Coronary artery (tissue), 2 donors: ENCODE measurements at regions not wholly inside any gene's neighbourhood (a gene's known extent, or its start where the extent isn't known, plus 50 kb on each side); places are given as distances from the start of the nearest gene placed in this dataset.
A peak's percentile ranks its signal among the peaks of the same experiment; 100 is the strongest.

ENCODE experiments used
- DNase-seq: peaks from one replicate; pipeline ENCODE4 v3.0.0-alpha.2; 2017; ENCODE audit warnings: low spot score
- H3K27ac ChIP-seq, 2 donors: fragments of 200-600 bp; sonication (generic); one replicate each; pipeline ENCODE4 v1.5.1; 2016 to 2019
- H3K4me3 ChIP-seq: fragments of 200-600 bp; sonication (generic); 2 replicates; pipeline ENCODE4 v1.5.1; 2016; ENCODE audit warnings: mild to moderate bottlenecking, moderate library complexity
- TF ChIP-seq, protein P1 (sequence below): fragments of 200-600 bp; sonication (generic); IDR thresholded peaks from one replicate; pipeline ENCODE4 v1.5.1; 2019; ENCODE audit warnings: antibody characterized with exemption

DNA sequence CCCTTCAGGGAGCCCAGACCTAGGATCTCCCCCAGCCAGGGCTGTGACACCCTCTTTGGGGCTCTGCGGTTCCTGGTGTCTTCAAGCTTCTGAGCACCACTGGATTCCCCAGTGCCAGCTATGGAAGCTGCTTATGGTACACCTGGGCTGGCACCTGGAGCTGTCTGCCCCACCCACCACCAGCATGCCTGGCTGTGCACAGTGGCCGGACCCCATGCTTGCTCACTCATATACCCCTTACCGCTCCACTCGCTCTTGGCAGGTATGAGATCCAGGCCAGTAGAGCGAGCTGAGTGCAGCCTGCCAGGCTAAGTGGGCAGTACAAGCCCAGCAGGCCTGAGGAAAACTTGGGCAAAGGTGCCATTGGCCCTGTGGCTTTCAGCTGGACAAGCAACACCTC, 114.0 kb downstream of the DACT1 start:
- no peak for DNase-seq
- TF ChIP-seq, protein P1, sequence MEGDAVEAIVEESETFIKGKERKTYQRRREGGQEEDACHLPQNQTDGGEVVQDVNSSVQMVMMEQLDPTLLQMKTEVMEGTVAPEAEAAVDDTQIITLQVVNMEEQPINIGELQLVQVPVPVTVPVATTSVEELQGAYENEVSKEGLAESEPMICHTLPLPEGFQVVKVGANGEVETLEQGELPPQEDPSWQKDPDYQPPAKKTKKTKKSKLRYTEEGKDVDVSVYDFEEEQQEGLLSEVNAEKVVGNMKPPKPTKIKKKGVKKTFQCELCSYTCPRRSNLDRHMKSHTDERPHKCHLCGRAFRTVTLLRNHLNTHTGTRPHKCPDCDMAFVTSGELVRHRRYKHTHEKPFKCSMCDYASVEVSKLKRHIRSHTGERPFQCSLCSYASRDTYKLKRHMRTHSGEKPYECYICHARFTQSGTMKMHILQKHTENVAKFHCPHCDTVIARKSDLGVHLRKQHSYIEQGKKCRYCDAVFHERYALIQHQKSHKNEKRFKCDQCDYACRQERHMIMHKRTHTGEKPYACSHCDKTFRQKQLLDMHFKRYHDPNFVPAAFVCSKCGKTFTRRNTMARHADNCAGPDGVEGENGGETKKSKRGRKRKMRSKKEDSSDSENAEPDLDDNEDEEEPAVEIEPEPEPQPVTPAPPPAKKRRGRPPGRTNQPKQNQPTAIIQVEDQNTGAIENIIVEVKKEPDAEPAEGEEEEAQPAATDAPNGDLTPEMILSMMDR, result no peak
- H3K27ac ChIP-seq, result peak overlapping the region in 1 of 2 donors; percentile 2

GRCh38 chr14:58752289-58752688, 114.5 kb downstream of the DACT1 start:
- peak overlapping the region in 1 of 2 donors; percentile 69 for H3K27ac ChIP-seq
- H3K4me3 ChIP-seq, result peak overlapping the region; percentile 35
- DNase-seq, result no peak

More for the DNA sequence above, 114.0 kb downstream of the DACT1 start:
- H3K4me3 ChIP-seq, result no peak overlapping the region

GRCh38 chr14:58752771-58753201, 115.0 kb downstream of the DACT1 start:
- peak; percentile 80 for DNase-seq
- Histone ChIP-seq H3K4me3 (peak overlapping the region; percentile 35), H3K27ac (peak overlapping the region in 1 of 2 donors; percentile 69)
- TF ChIP-seq, protein P1, result no peak

More at GRCh38 chr14:58752289-58752688, 114.5 kb downstream of the DACT1 start:
- TF ChIP-seq, protein P1, result no peak

- no peak for DNase-seq
- Histone ChIP-seq H3K4me3 (no peak overlapping the region), H3K27ac (peak overlapping the region in 1 of 2 donors; percentile 6)
- TF ChIP-seq, protein P1, result no peak
These were observed 117.5 kb downstream of the DACT1 start for GRCh38 chr14:58755031-58755925.

- DNase-seq, result no peak
- H3K27ac ChIP-seq, result no peak overlapping the region
- TF ChIP-seq, protein P1, result no peak
- H3K4me3 ChIP-seq, result no peak overlapping the region
These were observed 122.4 kb downstream of the DACT1 start for GRCh38 chr14:58760121-58760520.

GRCh38 chr14:58762629-58763028, 124.9 kb downstream of the DACT1 start:
- no peak overlapping the region for H3K27ac ChIP-seq
- H3K4me3 ChIP-seq, result no peak overlapping the region
- TF ChIP-seq, protein P1, result no peak
- DNase-seq, result no peak

DNA sequence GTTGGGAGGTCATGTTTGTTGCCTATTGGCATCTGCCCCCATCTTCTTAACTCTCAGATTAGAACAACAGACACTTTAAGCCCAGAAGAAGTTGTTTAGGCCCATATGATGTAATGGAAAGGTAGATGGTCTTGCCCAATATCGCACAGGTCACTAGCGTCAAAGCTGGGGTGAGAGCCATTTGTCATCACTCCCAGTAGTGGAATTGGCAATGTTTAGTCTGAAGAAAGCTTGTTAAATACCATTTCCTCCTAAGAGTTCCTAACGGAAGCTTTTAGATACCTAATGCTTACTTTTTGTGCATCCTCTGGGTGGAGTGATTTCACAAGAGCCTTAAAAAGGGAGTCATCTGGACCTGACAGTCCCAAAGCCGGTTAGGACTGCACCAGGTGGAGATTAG, 125.4 kb downstream of the DACT1 start:
- no peak overlapping the region for H3K4me3 ChIP-seq
- no peak for DNase-seq
- TF ChIP-seq, protein P1, result no peak

More for the DNA sequence above, 125.4 kb downstream of the DACT1 start:
- no peak overlapping the region for H3K27ac ChIP-seq
